Lower lobe of right lung (tissue), 2 donors: ENCODE measurements at regions not wholly inside any gene's neighbourhood (a gene's known extent, or its start where the extent isn't known, plus 50 kb on each side); places are given as distances from the start of the nearest gene placed in this dataset.

ENCODE experiments used
- ATAC-seq, 2 donors: fragments of 200-7000 bp; cut with Tn5 transposase; one replicate each; pipeline ENCODE4 v1.9.1; 2020 to 2022; ENCODE audit warnings: mild to moderate bottlenecking in 2 of 2, moderate library complexity in 2 of 2
- DNase-seq: peaks from one replicate; pipeline ENCODE4 v3.0.0-alpha.2; 2020
- H3K27ac ChIP-seq: fragments of 200-600 bp; one replicate; pipeline ENCODE4 v1.8.0; 2022
- H3K27me3 ChIP-seq: fragments of 200-600 bp; one replicate; pipeline ENCODE4 v1.8.0; 2022; ENCODE audit warnings: low read depth
- H3K36me3 ChIP-seq: fragments of 200-600 bp; one replicate; pipeline ENCODE4 v1.8.0; 2022; ENCODE audit warnings: mild to moderate bottlenecking
- H3K4me1 ChIP-seq: fragments of 200-600 bp; one replicate; pipeline ENCODE4 v1.8.0; 2022
- H3K4me3 ChIP-seq: fragments of 200-600 bp; one replicate; pipeline ENCODE4 v1.8.0; 2022; ENCODE audit warnings: mild to moderate bottlenecking
- H3K9me3 ChIP-seq: fragments of 200-600 bp; one replicate; pipeline ENCODE4 v1.8.0; 2022
- CTCF ChIP-seq: fragments of 200-600 bp; IDR thresholded peaks from one replicate; pipeline ENCODE4 v1.8.0; 2022; ENCODE audit warnings: antibody characterized with exemption, mild to moderate bottlenecking
- intact Hi-C: fragments of 100-400 bp; cut with DNase I; formaldehyde crosslinking; loops from one replicate; pipeline ENCODE4 v1.11.0; 2022
- donor health status: DM: no; HTN: yes; CAD: no; lungs with severe emphysema.

- no peak for TF ChIP-seq CTCF
- Histone ChIP-seq H3K36me3 (no peaks in the 10 kb centered on the region), H3K4me1 (no peaks in the 10 kb centered on the region), H3K27me3 (no peaks in the 10 kb centered on the region), H3K9me3 (no peaks in the 10 kb centered on the region), H3K4me3 (no peak overlapping the region), H3K27ac (no peak overlapping the region)
- no peak for DNase-seq
- intact Hi-C loops = no loop called here
- no peak for ATAC-seq
Observed at GRCh38 chr6:78192057-78192456, 539.2 kb downstream of the MEI4 start.

- ATAC-seq (no peak), DNase-seq (no peak)
- H3K4me3 ChIP-seq = no peak overlapping the region
- TF ChIP-seq CTCF = no peak
- no peaks in the 10 kb centered on the region for H3K4me1 ChIP-seq
- no peak overlapping the region for H3K27ac ChIP-seq
- intact Hi-C loops = no loop called here
- H3K36me3 ChIP-seq = no peaks in the 10 kb centered on the region
- no peaks in the 10 kb centered on the region for H3K27me3 ChIP-seq
- H3K9me3 ChIP-seq = no peaks in the 10 kb centered on the region
Observed at GRCh38 chr6:78199044-78199443, 546.2 kb downstream of the MEI4 start.

- Histone ChIP-seq H3K36me3 (no peaks in the 10 kb centered on the region), H3K27me3 (no peaks in the 10 kb centered on the region), H3K27ac (no peak overlapping the region), H3K4me1 (no peaks in the 10 kb centered on the region), H3K4me3 (no peak overlapping the region), H3K9me3 (no peaks in the 10 kb centered on the region)
- intact Hi-C loops = no loop called here
- DNase-seq (no peak), ATAC-seq (no peak)
- no peak for TF ChIP-seq CTCF
Observed at GRCh38 chr6:78222226-78222625, 569.4 kb downstream of the MEI4 start.

- no peak for DNase-seq
- no peaks in the 10 kb centered on the region for H3K36me3 ChIP-seq
- no peaks in the 10 kb centered on the region for H3K4me1 ChIP-seq
- no peak overlapping the region for H3K27ac ChIP-seq
- intact Hi-C loops = no loop called here
- no peak overlapping the region for H3K4me3 ChIP-seq
- H3K27me3 ChIP-seq = no peaks in the 10 kb centered on the region
- ATAC-seq = no peak
- H3K9me3 ChIP-seq = no peaks in the 10 kb centered on the region
- no peak for TF ChIP-seq CTCF
Observed at GRCh38 chr6:78231002-78231401, 578.2 kb downstream of the MEI4 start.

GRCh38 chr6:78243519-78243918, 590.7 kb downstream of the MEI4 start:
- no peak for ATAC-seq
- Histone ChIP-seq H3K9me3 (peaks cover 8% of the 10 kb centered on the region), H3K4me1 (no peaks in the 10 kb centered on the region), H3K4me3 (no peak overlapping the region), H3K36me3 (no peaks in the 10 kb centered on the region), H3K27me3 (no peaks in the 10 kb centered on the region), H3K27ac (no peak overlapping the region)
- no peak for DNase-seq
- intact Hi-C loops = no loop called here
- no peak for TF ChIP-seq CTCF

GRCh38 chr6:78251931-78252330, 599.1 kb downstream of the MEI4 start:
- Histone ChIP-seq H3K9me3 (no peaks in the 10 kb centered on the region), H3K4me1 (no peaks in the 10 kb centered on the region), H3K4me3 (no peak overlapping the region), H3K27ac (no peak overlapping the region), H3K36me3 (no peaks in the 10 kb centered on the region), H3K27me3 (no peaks in the 10 kb centered on the region)
- TF ChIP-seq CTCF = no peak
- no peak for DNase-seq
- ATAC-seq = no peak
- intact Hi-C loops = no loop called here
